Uterus (tissue), 3 donors: ENCODE measurements at regions not wholly inside any gene's neighbourhood (a gene's known extent, or its start where the extent isn't known, plus 50 kb on each side); places are given as distances from the start of the nearest gene placed in this dataset.

Experiments
- DNase-seq, 2 donors: peaks; one replicate each; pipeline ENCODE4 v3.0.0-alpha.2; 2019 to 2020
- H3K27ac ChIP-seq, 2 donors: fragments of 200-600 bp; sonication (generic); 1 replicate in 1 of 2; 2 replicates in 1 of 2; pipeline ENCODE4 v1.5.1; 2016 to 2018
- H3K27me3 ChIP-seq, 2 donors: fragments of 200-600 bp; sonication (generic); one replicate each; pipeline ENCODE4 v1.5.1; 2018 to 2019; ENCODE audit warnings: control low read depth in 1 of 2
- H3K36me3 ChIP-seq, 2 donors: fragments of 200-600 bp; sonication (generic); one replicate each; pipeline ENCODE4 v1.5.1; 2019; ENCODE audit warnings: control low read depth in 1 of 2
- H3K4me1 ChIP-seq, 2 donors: fragments of 200-600 bp; sonication (generic); one replicate each; pipeline ENCODE4 v1.5.1; 2018 to 2019; ENCODE audit warnings: control low read depth in 1 of 2
- H3K4me3 ChIP-seq, 2 donors: fragments of 200-600 bp; sonication (generic); 1 replicate in 1 of 2; 2 replicates in 1 of 2; pipeline ENCODE4 v1.5.1; 2018 to 2019; ENCODE audit warnings: mild to moderate bottlenecking in 1 of 2
- H3K9me3 ChIP-seq, 2 donors: fragments of 200-600 bp; sonication (generic); one replicate each; pipeline ENCODE4 v1.5.1; 2019; ENCODE audit warnings: control low read depth in 1 of 2
- POLR2A ChIP-seq, 2 donors: fragments of 450-650 bp; IDR thresholded peaks; one replicate each; pipeline ENCODE4 v1.6.1; 2016; ENCODE audit warnings: antibody characterized with exemption in 2 of 2, mild to moderate bottlenecking in 1 of 2, moderate library complexity in 1 of 2
- intact Hi-C: fragments of 100-400 bp; cut with DNase I; formaldehyde crosslinking; loops from one replicate; pipeline ENCODE4 v1.15.1; 2023; ENCODE audit warnings: low total_unique reads
- TF ChIP-seq, protein P1 (sequence below), 4 experiments: fragments of 200-600 bp in 2 of 4; fragments of 450-650 bp in 2 of 4; sonication (generic) in 2 of 4; IDR thresholded peaks; one replicate each; pipeline ENCODE4 v1.5.1; 2016 to 2019; ENCODE audit warnings: antibody characterized with exemption in 4 of 4, mild to moderate bottlenecking in 2 of 4, moderate library complexity in 1 of 4
- donor health status: DM: yes; HTN: yes; CAD: no.

DNA sequence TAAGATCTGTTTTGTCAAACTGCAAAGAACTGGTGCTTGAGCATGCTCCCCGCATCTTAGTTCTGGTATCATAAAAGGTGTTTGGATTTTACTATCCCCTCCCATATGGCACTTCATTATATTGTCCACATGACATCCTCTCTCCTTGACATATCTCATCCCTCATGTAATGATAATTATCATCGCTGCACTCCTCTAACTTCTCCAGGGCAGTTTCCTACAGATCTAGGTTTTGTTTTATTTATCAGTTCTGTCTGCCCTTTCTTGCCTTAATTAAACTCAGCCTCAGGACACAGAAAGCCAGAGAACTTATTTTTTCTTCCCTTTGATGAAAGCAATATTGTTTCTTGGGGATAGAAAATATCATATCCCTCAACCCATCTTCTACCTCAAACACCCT is 129.6 kb upstream of the DDX18 start:
- Histone ChIP-seq H3K4me1 (no peaks in the 10 kb centered on the region), H3K9me3 (no peaks in the 10 kb centered on the region), H3K27ac (no peak overlapping the region), H3K36me3 (no peaks in the 10 kb centered on the region), H3K4me3 (no peak overlapping the region), H3K27me3 (no peaks in the 10 kb centered on the region)
- TF ChIP-seq, protein P1, sequence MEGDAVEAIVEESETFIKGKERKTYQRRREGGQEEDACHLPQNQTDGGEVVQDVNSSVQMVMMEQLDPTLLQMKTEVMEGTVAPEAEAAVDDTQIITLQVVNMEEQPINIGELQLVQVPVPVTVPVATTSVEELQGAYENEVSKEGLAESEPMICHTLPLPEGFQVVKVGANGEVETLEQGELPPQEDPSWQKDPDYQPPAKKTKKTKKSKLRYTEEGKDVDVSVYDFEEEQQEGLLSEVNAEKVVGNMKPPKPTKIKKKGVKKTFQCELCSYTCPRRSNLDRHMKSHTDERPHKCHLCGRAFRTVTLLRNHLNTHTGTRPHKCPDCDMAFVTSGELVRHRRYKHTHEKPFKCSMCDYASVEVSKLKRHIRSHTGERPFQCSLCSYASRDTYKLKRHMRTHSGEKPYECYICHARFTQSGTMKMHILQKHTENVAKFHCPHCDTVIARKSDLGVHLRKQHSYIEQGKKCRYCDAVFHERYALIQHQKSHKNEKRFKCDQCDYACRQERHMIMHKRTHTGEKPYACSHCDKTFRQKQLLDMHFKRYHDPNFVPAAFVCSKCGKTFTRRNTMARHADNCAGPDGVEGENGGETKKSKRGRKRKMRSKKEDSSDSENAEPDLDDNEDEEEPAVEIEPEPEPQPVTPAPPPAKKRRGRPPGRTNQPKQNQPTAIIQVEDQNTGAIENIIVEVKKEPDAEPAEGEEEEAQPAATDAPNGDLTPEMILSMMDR (IDR thresholded peaks at IDR 0.05): no peak
- no peak for TF ChIP-seq POLR2A (IDR thresholded peaks at IDR 0.05)
- no peak for DNase-seq
- intact Hi-C loops: no loop called here

DNA sequence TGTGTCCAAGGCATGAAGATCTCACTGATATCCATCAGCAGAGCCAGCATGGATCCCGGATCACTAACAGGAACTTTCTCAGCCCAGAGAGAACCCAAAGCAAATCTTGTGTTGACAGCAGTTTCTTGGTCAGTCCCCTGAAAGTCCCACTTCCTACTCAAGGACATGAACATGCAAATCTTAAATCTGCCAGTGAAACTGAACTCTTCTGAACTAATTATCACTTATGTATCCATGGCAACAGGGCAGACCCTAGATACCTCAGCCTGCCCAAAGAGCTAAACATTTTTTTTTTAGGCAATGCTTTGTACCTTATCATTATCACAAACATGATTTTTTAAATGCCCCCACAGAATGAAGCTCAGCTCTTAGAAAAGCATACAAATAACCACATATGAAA is 127.8 kb upstream of the DDX18 start:
- Histone ChIP-seq H3K36me3 (no peaks in the 10 kb centered on the region), H3K4me1 (no peaks in the 10 kb centered on the region), H3K27me3 (no peaks in the 10 kb centered on the region), H3K27ac (no peak overlapping the region), H3K9me3 (no peaks in the 10 kb centered on the region), H3K4me3 (no peak overlapping the region)
- no peak for DNase-seq
- TF ChIP-seq, protein P1 (IDR thresholded peaks at IDR 0.05): no peak
- no peak for TF ChIP-seq POLR2A (IDR thresholded peaks at IDR 0.05)
- intact Hi-C loops: no loop called here

DNA sequence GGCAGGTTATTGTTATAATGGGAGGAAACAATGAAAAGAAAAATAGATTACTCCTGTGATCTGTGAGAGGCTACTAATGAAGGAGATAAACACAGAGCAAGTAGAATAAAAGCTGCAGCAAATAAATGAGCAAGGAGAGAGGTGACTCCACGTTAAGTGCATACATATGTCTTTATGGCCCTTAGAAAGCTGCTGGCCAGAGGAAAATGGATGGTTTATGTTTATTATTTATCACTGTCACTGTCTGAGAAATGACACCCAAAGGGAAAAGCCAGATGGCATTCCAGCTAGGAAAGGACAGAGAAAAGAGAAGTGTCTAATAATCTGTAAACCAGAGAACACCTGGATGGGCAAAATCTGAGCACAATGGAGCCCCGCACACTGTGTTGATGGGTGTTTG is 122.9 kb upstream of the DDX18 start:
- TF ChIP-seq, protein P1 (IDR thresholded peaks at IDR 0.05): no peak
- no peak for TF ChIP-seq POLR2A (IDR thresholded peaks at IDR 0.05)
- H3K27me3 ChIP-seq: no peaks in the 10 kb centered on the region
- H3K36me3 ChIP-seq: no peaks in the 10 kb centered on the region
- no peaks in the 10 kb centered on the region for H3K4me1 ChIP-seq
- H3K4me3 ChIP-seq: no peak overlapping the region
- H3K9me3 ChIP-seq: no peaks in the 10 kb centered on the region
- intact Hi-C loops: no loop called here
- H3K27ac ChIP-seq: no peak overlapping the region
- DNase-seq: no peak

DNA sequence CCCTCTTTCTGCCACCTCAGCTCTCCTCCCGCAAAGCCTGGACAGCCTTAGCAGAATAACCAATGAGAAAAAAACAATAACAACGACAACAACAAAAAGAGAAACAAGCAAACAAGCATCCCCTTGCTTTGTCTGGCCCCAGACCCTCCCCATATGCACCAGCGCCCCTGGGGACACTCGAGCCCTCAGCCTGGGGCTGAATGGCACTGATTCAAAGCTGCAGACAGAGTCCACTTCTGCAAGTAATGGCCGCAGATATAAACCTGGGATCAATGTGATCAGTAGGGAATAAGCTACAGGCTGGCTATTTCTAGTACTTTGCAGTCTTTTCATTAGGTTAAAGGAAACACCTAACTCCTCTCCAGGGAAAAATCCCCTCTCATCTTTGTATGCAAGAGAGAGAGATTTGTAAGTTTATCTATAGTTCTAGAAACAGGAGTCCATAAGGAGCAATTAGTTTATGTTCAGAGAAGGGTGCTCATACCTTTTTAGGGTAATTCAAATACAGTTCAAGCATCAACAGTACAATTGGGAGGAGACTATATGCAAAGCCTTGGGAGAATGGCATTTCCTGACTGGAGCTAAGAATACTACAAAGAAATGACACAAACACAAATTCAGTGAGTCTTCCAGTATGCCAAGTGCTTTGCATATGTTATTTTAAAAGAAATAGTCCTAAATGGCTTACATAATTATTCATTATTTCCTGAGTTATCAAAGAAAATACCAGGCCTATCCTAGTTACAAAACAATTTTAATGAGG is 122.3 kb upstream of the DDX18 start:
- H3K4me1 ChIP-seq: no peaks in the 10 kb centered on the region
- intact Hi-C loops: no loop called here
- H3K4me3 ChIP-seq: no peak overlapping the region
- no peaks in the 10 kb centered on the region for H3K9me3 ChIP-seq
- no peak for DNase-seq
- H3K27ac ChIP-seq: no peak overlapping the region
- TF ChIP-seq POLR2A (IDR thresholded peaks at IDR 0.05): no peak
- TF ChIP-seq, protein P1 (IDR thresholded peaks at IDR 0.05): no peak
- no peaks in the 10 kb centered on the region for H3K36me3 ChIP-seq
- H3K27me3 ChIP-seq: no peaks in the 10 kb centered on the region

DNA sequence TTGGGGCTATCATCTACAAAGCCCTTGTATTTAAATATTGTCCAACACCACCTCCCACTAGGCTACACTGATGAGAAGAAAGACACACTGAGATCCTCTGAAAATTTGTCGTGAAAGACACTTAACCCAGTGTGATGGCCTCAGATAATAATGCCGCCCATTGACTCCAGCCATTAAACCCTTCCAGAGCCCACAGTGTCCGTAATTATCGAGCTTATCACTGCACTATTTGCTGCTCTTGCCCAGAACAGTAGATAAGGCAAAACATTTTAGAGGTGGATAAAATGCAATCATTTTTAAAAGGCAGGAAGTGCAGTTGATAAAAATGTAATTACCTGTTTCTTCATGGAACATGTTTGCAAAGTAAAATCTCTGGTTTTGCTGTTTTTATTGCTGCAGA is 121.3 kb upstream of the DDX18 start:
- no peak for DNase-seq
- Histone ChIP-seq H3K27ac (no peak overlapping the region), H3K36me3 (no peaks in the 10 kb centered on the region)

More for the DNA sequence above, 121.3 kb upstream of the DDX18 start:
- no peaks in the 10 kb centered on the region for H3K4me1 ChIP-seq
- intact Hi-C loops: no loop called here
- H3K27me3 ChIP-seq: no peaks in the 10 kb centered on the region
- H3K4me3 ChIP-seq: no peak overlapping the region
- TF ChIP-seq, protein P1 (IDR thresholded peaks at IDR 0.05): no peak
- TF ChIP-seq POLR2A (IDR thresholded peaks at IDR 0.05): no peak
- H3K9me3 ChIP-seq: no peaks in the 10 kb centered on the region
